Thyroid gland (tissue), 4 donors: ENCODE measurements at regions not wholly inside any gene's neighbourhood (a gene's known extent, or its start where the extent isn't known, plus 50 kb on each side); places are given as distances from the start of the nearest gene placed in this dataset.

Source experiments
- DNase-seq, 2 donors: peaks; one replicate each; pipeline ENCODE4 v3.0.0-alpha.2; 2019
- H3K27ac ChIP-seq, 3 donors: fragments of 200-600 bp; sonication (generic); 1 replicate in 2 of 3; 2 replicates in 1 of 3; pipeline ENCODE4 v1.5.1; 2016 to 2019; ENCODE audit warnings: mild to moderate bottlenecking in 1 of 3, moderate library complexity in 1 of 3
- H3K27me3 ChIP-seq: fragments of 200-600 bp; sonication (generic); one replicate; pipeline ENCODE4 v1.5.1; 2019
- H3K36me3 ChIP-seq, 2 donors: fragments of 200-600 bp; sonication (generic); one replicate each; pipeline ENCODE4 v1.5.1; 2016 to 2019
- H3K4me1 ChIP-seq, 2 donors: fragments of 200-600 bp; sonication (generic); one replicate each; pipeline ENCODE4 v1.5.1; 2017 to 2019
- H3K4me3 ChIP-seq, 3 donors: fragments of 200-600 bp; sonication (generic); replicated peaks in 1 of 3; 1 replicate in 2 of 3; 2 replicates in 1 of 3; pipeline ENCODE4 v1.5.1; 2016; ENCODE audit warnings: mild to moderate bottlenecking in 1 of 3
- H3K9me3 ChIP-seq: fragments of 200-600 bp; sonication (generic); one replicate; pipeline ENCODE4 v1.5.1; 2017
- CTCF ChIP-seq, 6 experiments: fragments of 200-600 bp in 3 of 6; fragments of 450-650 bp in 3 of 6; sonication (generic) in 3 of 6; IDR thresholded peaks; one replicate each; pipeline ENCODE4 v1.5.1; 2016 to 2019; ENCODE audit warnings: antibody characterized with exemption in 6 of 6, mild to moderate bottlenecking in 2 of 6, inconsistent platforms in 1 of 6, moderate library complexity in 1 of 6
- POLR2A ChIP-seq, 2 donors: fragments of 450-650 bp; IDR thresholded peaks; one replicate each; pipeline ENCODE4 v1.6.1; 2017; ENCODE audit warnings: antibody characterized with exemption in 2 of 2, mild to moderate bottlenecking in 2 of 2, moderate library complexity in 1 of 2
- WGBS, 2 donors: methylation state at CpG; one replicate each; pipeline ENCODE4 v1.1.5; 2017; 5-methylcytosine and 5-hydroxymethylcytosine counted together
- intact Hi-C: fragments of 100-400 bp; cut with DNase I; formaldehyde crosslinking; loops from one replicate; pipeline ENCODE4 v1.15.1; 2023

DNA sequence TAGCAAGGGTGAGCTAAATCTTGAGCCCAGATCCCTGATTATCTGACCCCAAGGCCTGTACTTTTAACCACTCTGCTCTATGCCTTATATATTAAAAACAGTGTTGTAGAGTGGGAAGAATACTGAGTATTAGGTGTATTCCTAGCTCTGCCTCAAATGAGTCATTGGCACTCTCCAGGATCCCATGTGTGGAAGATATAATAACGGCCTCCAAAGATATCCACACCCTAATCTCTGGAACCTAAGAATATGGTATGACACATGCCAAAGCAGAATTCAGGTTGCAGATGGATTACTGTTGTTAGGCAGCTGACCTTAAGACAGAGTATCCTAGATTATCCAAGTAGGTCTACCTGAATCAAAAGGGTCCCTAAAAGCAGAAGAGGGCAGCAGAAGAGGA, 110.8 kb downstream of the ADRB2 start:
- Histone ChIP-seq H3K27me3 (no peaks in the 10 kb centered on the region), H3K27ac (no peak overlapping the region), H3K36me3 (no peaks in the 10 kb centered on the region), H3K4me3 (no peak overlapping the region), H3K9me3 (no peaks in the 10 kb centered on the region), H3K4me1 (no peaks in the 10 kb centered on the region)
- WGBS, 2 donors = 95% methylated on average over 1 of the region's 1 CpG
- TF ChIP-seq CTCF (IDR thresholded peaks at IDR 0.05) (no peak), POLR2A (IDR thresholded peaks at IDR 0.05) (no peak)
- intact Hi-C loops = no loop called here
- DNase-seq = no peak

- no peak for TF ChIP-seq POLR2A (IDR thresholded peaks at IDR 0.05)
- no peak for TF ChIP-seq CTCF (IDR thresholded peaks at IDR 0.05)
- Histone ChIP-seq H3K27me3 (no peaks in the 10 kb centered on the region), H3K4me3 (no peak overlapping the region), H3K27ac (no peak overlapping the region), H3K4me1 (no peaks in the 10 kb centered on the region), H3K9me3 (no peaks in the 10 kb centered on the region), H3K36me3 (no peaks in the 10 kb centered on the region)
- intact Hi-C loops = no loop called here
- DNase-seq = no peak
- WGBS, 2 donors = 88% methylated on average over 4 of the region's 4 CpGs
These were observed 111.6 kb downstream of the ADRB2 start for GRCh38 chr5:148937830-148938521.

GRCh38 chr5:148938522-148938882, 112.1 kb downstream of the ADRB2 start:
- no peak overlapping the region for H3K4me3 ChIP-seq
- TF ChIP-seq CTCF (IDR thresholded peaks at IDR 0.05) (no peak), POLR2A (IDR thresholded peaks at IDR 0.05) (no peak)
- DNase-seq = no peak
- WGBS, 2 donors = 91 to 94% methylated on average over 3 of the region's 3 CpGs
- H3K27ac ChIP-seq = no peak overlapping the region
- no peaks in the 10 kb centered on the region for H3K4me1 ChIP-seq
- intact Hi-C loops = no loop called here
- no peaks in the 10 kb centered on the region for H3K9me3 ChIP-seq
- no peaks in the 10 kb centered on the region for H3K36me3 ChIP-seq
- no peaks in the 10 kb centered on the region for H3K27me3 ChIP-seq

- intact Hi-C loops = no loop called here
- TF ChIP-seq CTCF (IDR thresholded peaks at IDR 0.05) = no peak
- TF ChIP-seq POLR2A (IDR thresholded peaks at IDR 0.05) = no peak
- Histone ChIP-seq H3K27ac (no peak overlapping the region), H3K4me1 (no peaks in the 10 kb centered on the region), H3K36me3 (no peaks in the 10 kb centered on the region), H3K27me3 (no peaks in the 10 kb centered on the region), H3K9me3 (no peaks in the 10 kb centered on the region), H3K4me3 (no peak overlapping the region)
- WGBS, 2 donors = 97 to 100% methylated on average over 1 of the region's 1 CpG
- DNase-seq = no peak
These were observed 113.3 kb downstream of the ADRB2 start for GRCh38 chr5:148939676-148940075.

DNA sequence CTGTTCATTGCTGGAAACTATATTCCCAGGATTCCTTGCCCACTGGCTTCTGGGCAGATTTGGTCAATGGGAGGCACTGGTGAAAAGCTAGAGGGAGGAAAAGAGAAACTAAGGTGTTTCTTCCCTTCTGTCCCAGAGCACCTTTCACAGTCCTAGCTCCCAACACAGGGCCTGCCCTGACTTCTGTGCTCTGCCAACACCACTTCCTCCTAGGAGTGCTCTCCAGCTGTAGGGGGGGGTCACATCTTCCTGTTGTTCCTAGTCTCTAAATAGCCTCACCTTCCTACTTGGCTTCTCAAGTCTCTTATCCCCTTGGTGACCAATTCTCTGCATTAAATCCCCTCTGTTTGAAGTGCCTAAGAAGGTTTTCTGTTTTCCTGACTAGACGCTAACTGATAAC, 115.4 kb downstream of the ADRB2 start:
- WGBS, 2 donors = 0% methylated on average over 1 of the region's 1 CpG

More for the DNA sequence above, 115.4 kb downstream of the ADRB2 start:
- Histone ChIP-seq H3K9me3 (no peaks in the 10 kb centered on the region), H3K4me3 (no peak overlapping the region), H3K36me3 (no peaks in the 10 kb centered on the region), H3K27ac (no peak overlapping the region), H3K27me3 (no peaks in the 10 kb centered on the region), H3K4me1 (no peaks in the 10 kb centered on the region)
- intact Hi-C loops = no loop called here
- TF ChIP-seq POLR2A (IDR thresholded peaks at IDR 0.05) (no peak), CTCF (IDR thresholded peaks at IDR 0.05) (no peak)
- DNase-seq = no peak
